ENCODE measurements at regions not wholly inside any gene's neighbourhood (a gene's known extent, or its start where the extent isn't known, plus 50 kb on each side); places are given as distances from the start of the nearest gene placed in this dataset.

DNA sequence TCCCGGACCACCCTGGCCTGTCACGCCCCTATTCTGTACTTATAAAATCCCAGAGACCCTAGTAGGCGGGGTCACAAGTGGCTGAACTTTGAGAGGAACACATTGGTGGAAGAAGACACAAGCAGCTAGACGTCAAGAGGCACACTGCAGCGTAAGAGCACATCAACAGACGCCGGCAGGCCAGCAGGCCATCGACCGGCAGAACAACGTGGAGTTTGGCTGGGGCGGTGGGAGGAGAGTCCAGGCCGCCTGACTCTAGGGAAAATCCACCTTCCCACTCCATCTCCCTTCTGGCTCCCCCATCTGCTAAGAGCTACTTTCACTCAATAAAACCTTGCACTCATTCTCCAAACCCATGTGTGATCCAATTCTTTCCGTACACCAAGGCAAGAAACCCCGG, 601.8 kb upstream of the CDH2 start:
- WGBS, 2 donors, result 96% methylated on average over 14 of the region's 14 CpGs
- Histone ChIP-seq H3K27me3 (ENCODE audit: control insufficient read depth in 3 of 3, insufficient read depth in 3 of 3, low read length in 2 of 3) (no peaks in the 10 kb centered on the region), H3K4me1 (ENCODE audit: control insufficient read depth in 5 of 5, insufficient read depth in 5 of 5, low read length in 5 of 5) (no peaks in the 10 kb centered on the region), H3K4me3 (no peak overlapping the region), H3K9me3 (ENCODE audit: control insufficient read depth in 4 of 4, insufficient read depth in 3 of 4, low read length in 3 of 4) (peaks cover 0 to 2% (median 0%) of the 10 kb centered on the region in 4 donors), H3K9ac (ENCODE audit: insufficient read depth in 1 of 2, low read length in 2 of 2) (no peak overlapping the region), H3K36me3 (ENCODE audit: control insufficient read depth in 4 of 4, insufficient read depth in 4 of 4, low read length in 4 of 4) (no peaks in the 10 kb centered on the region), H3K27ac (ENCODE audit: low read depth in 1 of 2, low read length in 1 of 2) (no peak overlapping the region)
- TF ChIP-seq, protein P1, sequence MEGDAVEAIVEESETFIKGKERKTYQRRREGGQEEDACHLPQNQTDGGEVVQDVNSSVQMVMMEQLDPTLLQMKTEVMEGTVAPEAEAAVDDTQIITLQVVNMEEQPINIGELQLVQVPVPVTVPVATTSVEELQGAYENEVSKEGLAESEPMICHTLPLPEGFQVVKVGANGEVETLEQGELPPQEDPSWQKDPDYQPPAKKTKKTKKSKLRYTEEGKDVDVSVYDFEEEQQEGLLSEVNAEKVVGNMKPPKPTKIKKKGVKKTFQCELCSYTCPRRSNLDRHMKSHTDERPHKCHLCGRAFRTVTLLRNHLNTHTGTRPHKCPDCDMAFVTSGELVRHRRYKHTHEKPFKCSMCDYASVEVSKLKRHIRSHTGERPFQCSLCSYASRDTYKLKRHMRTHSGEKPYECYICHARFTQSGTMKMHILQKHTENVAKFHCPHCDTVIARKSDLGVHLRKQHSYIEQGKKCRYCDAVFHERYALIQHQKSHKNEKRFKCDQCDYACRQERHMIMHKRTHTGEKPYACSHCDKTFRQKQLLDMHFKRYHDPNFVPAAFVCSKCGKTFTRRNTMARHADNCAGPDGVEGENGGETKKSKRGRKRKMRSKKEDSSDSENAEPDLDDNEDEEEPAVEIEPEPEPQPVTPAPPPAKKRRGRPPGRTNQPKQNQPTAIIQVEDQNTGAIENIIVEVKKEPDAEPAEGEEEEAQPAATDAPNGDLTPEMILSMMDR (IDR thresholded peaks at IDR 0.05; ENCODE audit: control extremely low read depth, extremely low read depth), result no peak
- DNase-seq (no peak), ATAC-seq (ENCODE audit: insufficient read depth, low FRiP score) (no peak)

DNA sequence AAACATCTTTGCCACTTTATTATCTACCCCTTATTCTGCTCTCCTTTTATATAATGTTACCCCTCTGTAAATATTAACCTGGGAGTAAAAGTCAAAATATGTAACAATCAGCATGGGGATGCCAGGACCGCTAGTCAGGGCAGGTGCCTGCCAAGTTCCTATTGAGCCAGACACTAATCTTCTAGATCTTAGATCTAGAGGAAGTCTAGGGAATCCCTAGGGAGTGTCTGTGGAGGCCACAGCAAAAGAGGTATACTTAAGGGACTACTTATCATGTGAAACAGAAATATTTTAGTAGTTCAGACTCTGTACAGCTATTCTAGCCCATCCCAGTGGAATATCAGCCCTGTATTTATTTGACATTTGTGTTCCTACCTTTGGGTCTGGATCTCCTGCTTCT, 600.8 kb upstream of the CDH2 start:
- WGBS, 2 donors, result 88 to 90% methylated on average over 1 of the region's 1 CpG
- H3K27me3 ChIP-seq (ENCODE audit: control insufficient read depth in 3 of 3, insufficient read depth in 3 of 3, low read length in 2 of 3), result no peaks in the 10 kb centered on the region
- no peaks in the 10 kb centered on the region for H3K4me1 ChIP-seq (ENCODE audit: control insufficient read depth in 5 of 5, insufficient read depth in 5 of 5, low read length in 5 of 5)
- DNase-seq (no peak), ATAC-seq (ENCODE audit: insufficient read depth, low FRiP score) (no peak)
- H3K27ac ChIP-seq (ENCODE audit: low read depth in 1 of 2, low read length in 1 of 2), result no peak overlapping the region
- TF ChIP-seq, protein P1 (IDR thresholded peaks at IDR 0.05; ENCODE audit: control extremely low read depth, extremely low read depth), result no peak
- peaks cover 0 to 2% (median 0%) of the 10 kb centered on the region in 4 donors for H3K9me3 ChIP-seq (ENCODE audit: control insufficient read depth in 4 of 4, insufficient read depth in 3 of 4, low read length in 3 of 4)
- no peak overlapping the region for H3K4me3 ChIP-seq
- no peak overlapping the region for H3K9ac ChIP-seq (ENCODE audit: insufficient read depth in 1 of 2, low read length in 2 of 2)
- H3K36me3 ChIP-seq (ENCODE audit: control insufficient read depth in 4 of 4, insufficient read depth in 4 of 4, low read length in 4 of 4), result no peaks in the 10 kb centered on the region

- ATAC-seq (ENCODE audit: insufficient read depth, low FRiP score), result no peak
- Histone ChIP-seq H3K9me3 (ENCODE audit: control insufficient read depth in 4 of 4, insufficient read depth in 3 of 4, low read length in 3 of 4) (no peaks in the 10 kb centered on the region), H3K4me1 (ENCODE audit: control insufficient read depth in 5 of 5, insufficient read depth in 5 of 5, low read length in 5 of 5) (no peaks in the 10 kb centered on the region), H3K36me3 (ENCODE audit: control insufficient read depth in 4 of 4, insufficient read depth in 4 of 4, low read length in 4 of 4) (no peaks in the 10 kb centered on the region), H3K27ac (ENCODE audit: low read depth in 1 of 2, low read length in 1 of 2) (no peak overlapping the region), H3K4me3 (no peak overlapping the region), H3K27me3 (ENCODE audit: control insufficient read depth in 3 of 3, insufficient read depth in 3 of 3, low read length in 2 of 3) (no peaks in the 10 kb centered on the region), H3K9ac (ENCODE audit: insufficient read depth in 1 of 2, low read length in 2 of 2) (no peak overlapping the region)
- WGBS, 2 donors, result 69 to 82% methylated on average over 3 of the region's 3 CpGs
- no peak for DNase-seq
- TF ChIP-seq, protein P1 (IDR thresholded peaks at IDR 0.05; ENCODE audit: control extremely low read depth, extremely low read depth), result no peak
Observed at GRCh38 chr18:28771849-28772248, 594.9 kb upstream of the CDH2 start.

Measured in lung (tissue), 11 donors.